CD4-positive, alpha-beta T cell treated with Interleukin-6 for 4 hours (primary cell): ENCODE measurements at regions not wholly inside any gene's neighbourhood (a gene's known extent, or its start where the extent isn't known, plus 50 kb on each side); places are given as distances from the start of the nearest gene placed in this dataset.

Experiments
- DNase-seq: peaks from one replicate; pipeline ENCODE4 v3.0.0-alpha.2; 2020; ENCODE audit warnings: mixed read lengths

- DNase-seq, result no peak
These were observed 101.3 kb upstream of the TPK1 start for GRCh38 chr7:144937199-144937598.

- no peak for DNase-seq
These were observed 100.5 kb upstream of the TPK1 start for GRCh38 chr7:144936314-144936713.

- DNase-seq, result no peak
These were observed 74.6 kb upstream of the TPK1 start for GRCh38 chr7:144910411-144910810.

- no peak for DNase-seq
These were observed 73.2 kb upstream of the TPK1 start for GRCh38 chr7:144908943-144909556.

GRCh38 chr7:144908324-144908723 is 72.5 kb upstream of the TPK1 start:
- DNase-seq, result no peak

- no peak for DNase-seq
These were observed 71.7 kb upstream of the TPK1 start for GRCh38 chr7:144907577-144907976.

GRCh38 chr7:144903201-144903600 is 67.3 kb upstream of the TPK1 start:
- DNase-seq, result no peak

GRCh38 chr7:144892761-144893160 is 56.9 kb upstream of the TPK1 start:
- no peak for DNase-seq
